ENCODE measurements at regions not wholly inside any gene's neighbourhood (a gene's known extent, or its start where the extent isn't known, plus 50 kb on each side); places are given as distances from the start of the nearest gene placed in this dataset.

DNA sequence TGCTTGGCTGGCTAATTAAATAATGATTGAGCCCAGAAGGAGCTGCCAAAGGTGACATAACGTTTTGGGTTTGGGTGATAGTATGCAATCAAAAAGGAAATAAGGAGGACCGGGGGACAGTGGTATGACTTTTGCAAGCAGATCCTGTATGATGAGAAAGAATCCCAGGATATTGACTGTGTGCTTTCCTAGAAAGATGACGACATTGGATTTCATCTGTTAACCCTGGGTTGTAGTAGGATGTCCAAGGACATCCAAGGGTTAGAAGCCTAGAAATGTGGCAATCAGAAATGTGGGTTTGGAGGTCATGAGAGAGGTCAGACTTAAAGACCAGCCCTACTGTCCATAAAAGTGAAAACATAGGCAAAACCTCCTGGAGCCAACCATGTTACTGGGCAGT, 50.3 kb upstream of the HMHB1 start:
- H3K36me3 ChIP-seq (ENCODE audit: control insufficient read depth in 1 of 2, insufficient read depth in 2 of 2, low read length in 1 of 2): no peaks in the 10 kb centered on the region
- ATAC-seq (ENCODE audit: low FRiP score) (no peak), DNase-seq (no peak)
- H3K9me3 ChIP-seq (ENCODE audit: control insufficient read depth, low read length): peaks cover 2% of the 10 kb centered on the region
- H3K27me3 ChIP-seq (ENCODE audit: control insufficient read depth in 1 of 2, insufficient read depth in 2 of 2, low read length in 1 of 2): no peaks in the 10 kb centered on the region
- no peaks in the 10 kb centered on the region for H3K4me1 ChIP-seq (ENCODE audit: control insufficient read depth in 1 of 2, insufficient read depth in 2 of 2, low read length in 2 of 2)
- 63 to 70% methylated on average over 3 of the region's 3 CpGs for WGBS, 2 donors
- no peak overlapping the region for H3K4me3 ChIP-seq (ENCODE audit: low read length in 2 of 2)
- intact Hi-C loops (cut with DNase I): no loop called here
- H3K27ac ChIP-seq (ENCODE audit: low read depth in 1 of 2, low read length in 2 of 2): no peak overlapping the region

- Histone ChIP-seq H3K36me3 (ENCODE audit: control insufficient read depth in 1 of 2, insufficient read depth in 2 of 2, low read length in 1 of 2) (no peaks in the 10 kb centered on the region), H3K4me1 (ENCODE audit: control insufficient read depth in 1 of 2, insufficient read depth in 2 of 2, low read length in 2 of 2) (no peaks in the 10 kb centered on the region), H3K27ac (ENCODE audit: low read depth in 1 of 2, low read length in 2 of 2) (no peak overlapping the region), H3K4me3 (ENCODE audit: low read length in 2 of 2) (no peak overlapping the region), H3K9me3 (ENCODE audit: control insufficient read depth, low read length) (peaks cover 2% of the 10 kb centered on the region), H3K27me3 (ENCODE audit: control insufficient read depth in 1 of 2, insufficient read depth in 2 of 2, low read length in 1 of 2) (no peaks in the 10 kb centered on the region)
- no peak for DNase-seq
- intact Hi-C loops (cut with DNase I): no loop called here
- 97 to 99% methylated on average over 1 of the region's 1 CpG for WGBS, 2 donors
- no peak for ATAC-seq (ENCODE audit: low FRiP score)
These were observed 51.2 kb upstream of the HMHB1 start for GRCh38 chr5:143760755-143761154.

DNA sequence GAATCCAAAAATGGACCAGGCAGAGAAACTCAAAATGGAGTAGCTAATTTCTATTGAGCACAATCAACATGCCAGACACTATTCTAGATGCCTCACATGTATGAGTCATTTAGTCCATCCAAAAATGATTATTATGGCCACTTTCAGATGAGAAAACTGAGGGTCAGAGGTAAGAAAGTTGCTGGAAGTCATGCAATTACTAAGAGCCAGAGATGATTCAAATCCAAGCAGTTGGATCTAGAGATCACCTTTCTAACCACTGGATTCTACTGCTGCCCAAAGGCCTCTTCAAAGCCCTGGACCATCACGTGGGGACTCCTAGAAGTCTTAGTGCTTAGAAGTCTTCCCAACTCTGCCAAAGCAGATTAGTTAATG, 51.8 kb upstream of the HMHB1 start:
- 92 to 95% methylated on average over 1 of the region's 1 CpG for WGBS, 2 donors
- Histone ChIP-seq H3K4me1 (ENCODE audit: control insufficient read depth in 1 of 2, insufficient read depth in 2 of 2, low read length in 2 of 2) (no peaks in the 10 kb centered on the region), H3K36me3 (ENCODE audit: control insufficient read depth in 1 of 2, insufficient read depth in 2 of 2, low read length in 1 of 2) (no peaks in the 10 kb centered on the region), H3K4me3 (ENCODE audit: low read length in 2 of 2) (no peak overlapping the region), H3K9me3 (ENCODE audit: control insufficient read depth, low read length) (peaks cover 2% of the 10 kb centered on the region), H3K27ac (ENCODE audit: low read depth in 1 of 2, low read length in 2 of 2) (no peak overlapping the region), H3K27me3 (ENCODE audit: control insufficient read depth in 1 of 2, insufficient read depth in 2 of 2, low read length in 1 of 2) (no peaks in the 10 kb centered on the region)
- DNase-seq: no peak
- ATAC-seq (ENCODE audit: low FRiP score): no peak
- intact Hi-C loops (cut with DNase I): no loop called here

GRCh38 chr5:143759396-143760130, 52.4 kb upstream of the HMHB1 start:
- Histone ChIP-seq H3K36me3 (ENCODE audit: control insufficient read depth in 1 of 2, insufficient read depth in 2 of 2, low read length in 1 of 2) (no peaks in the 10 kb centered on the region), H3K9me3 (ENCODE audit: control insufficient read depth, low read length) (peaks cover 2% of the 10 kb centered on the region), H3K4me1 (ENCODE audit: control insufficient read depth in 1 of 2, insufficient read depth in 2 of 2, low read length in 2 of 2) (no peaks in the 10 kb centered on the region), H3K27me3 (ENCODE audit: control insufficient read depth in 1 of 2, insufficient read depth in 2 of 2, low read length in 1 of 2) (no peaks in the 10 kb centered on the region), H3K4me3 (ENCODE audit: low read length in 2 of 2) (no peak overlapping the region), H3K27ac (ENCODE audit: low read depth in 1 of 2, low read length in 2 of 2) (no peak overlapping the region)
- DNase-seq (no peak), ATAC-seq (ENCODE audit: low FRiP score) (no peak)
- WGBS, 2 donors: 37 to 39% methylated on average over 1 of the region's 1 CpG
- intact Hi-C loops (cut with DNase I): no loop called here

DNA sequence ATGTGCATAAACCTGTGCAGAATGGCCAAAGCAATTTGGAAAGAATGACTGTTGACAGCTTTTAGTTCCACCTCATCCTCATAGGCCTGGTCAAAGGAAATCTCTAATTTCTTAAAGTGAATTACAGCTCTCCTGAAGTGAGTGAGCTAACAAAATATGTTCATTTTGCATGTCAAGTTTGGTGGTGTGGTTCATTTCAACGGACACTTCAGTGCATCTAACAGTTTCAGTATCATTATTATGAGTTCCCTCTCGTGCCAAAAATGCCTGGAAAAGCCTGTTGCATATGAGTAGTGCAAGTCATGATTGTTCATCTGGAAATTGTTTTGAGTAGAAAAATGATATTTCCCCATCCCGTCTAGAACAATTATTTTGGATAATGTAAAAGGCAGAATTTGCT, 53.2 kb upstream of the HMHB1 start:
- DNase-seq: no peak
- H3K27ac ChIP-seq (ENCODE audit: low read depth in 1 of 2, low read length in 2 of 2): no peak overlapping the region
- no peaks in the 10 kb centered on the region for H3K27me3 ChIP-seq (ENCODE audit: control insufficient read depth in 1 of 2, insufficient read depth in 2 of 2, low read length in 1 of 2)
- intact Hi-C loops (cut with DNase I): no loop called here
- no peak overlapping the region for H3K4me3 ChIP-seq (ENCODE audit: low read length in 2 of 2)
- ATAC-seq (ENCODE audit: low FRiP score): no peak
- H3K9me3 ChIP-seq (ENCODE audit: control insufficient read depth, low read length): peaks cover 2% of the 10 kb centered on the region
- no peaks in the 10 kb centered on the region for H3K36me3 ChIP-seq (ENCODE audit: control insufficient read depth in 1 of 2, insufficient read depth in 2 of 2, low read length in 1 of 2)
- 82 to 90% methylated on average over 3 of the region's 3 CpGs for WGBS, 2 donors
- H3K4me1 ChIP-seq (ENCODE audit: control insufficient read depth in 1 of 2, insufficient read depth in 2 of 2, low read length in 2 of 2): no peaks in the 10 kb centered on the region

GRCh38 chr5:143758015-143758414, 53.9 kb upstream of the HMHB1 start:
- DNase-seq: no peak
- Histone ChIP-seq H3K36me3 (ENCODE audit: control insufficient read depth in 1 of 2, insufficient read depth in 2 of 2, low read length in 1 of 2) (no peaks in the 10 kb centered on the region), H3K27ac (ENCODE audit: low read depth in 1 of 2, low read length in 2 of 2) (no peak overlapping the region), H3K4me3 (ENCODE audit: low read length in 2 of 2) (no peak overlapping the region), H3K9me3 (ENCODE audit: control insufficient read depth, low read length) (peaks cover 2% of the 10 kb centered on the region), H3K27me3 (ENCODE audit: control insufficient read depth in 1 of 2, insufficient read depth in 2 of 2, low read length in 1 of 2) (no peaks in the 10 kb centered on the region), H3K4me1 (ENCODE audit: control insufficient read depth in 1 of 2, insufficient read depth in 2 of 2, low read length in 2 of 2) (no peaks in the 10 kb centered on the region)
- 92 to 97% methylated on average over 2 of the region's 2 CpGs for WGBS, 2 donors
- no peak for ATAC-seq (ENCODE audit: low FRiP score)
- intact Hi-C loops (cut with DNase I): no loop called here

- DNase-seq (no peak), ATAC-seq (ENCODE audit: low FRiP score) (no peak)
- intact Hi-C loops (cut with DNase I): no loop called here
- no peaks in the 10 kb centered on the region for H3K4me1 ChIP-seq (ENCODE audit: control insufficient read depth in 1 of 2, insufficient read depth in 2 of 2, low read length in 2 of 2)
- H3K9me3 ChIP-seq (ENCODE audit: control insufficient read depth, low read length): no peaks in the 10 kb centered on the region
- no peaks in the 10 kb centered on the region for H3K36me3 ChIP-seq (ENCODE audit: control insufficient read depth in 1 of 2, insufficient read depth in 2 of 2, low read length in 1 of 2)
- H3K27ac ChIP-seq (ENCODE audit: low read depth in 1 of 2, low read length in 2 of 2): no peak overlapping the region
- no peak overlapping the region for H3K4me3 ChIP-seq (ENCODE audit: low read length in 2 of 2)
- no peaks in the 10 kb centered on the region for H3K27me3 ChIP-seq (ENCODE audit: control insufficient read depth in 1 of 2, insufficient read depth in 2 of 2, low read length in 1 of 2)
- WGBS, 2 donors: 79 to 87% methylated on average over 2 of the region's 2 CpGs
These were observed 54.8 kb upstream of the HMHB1 start for GRCh38 chr5:143757116-143757515.

DNA sequence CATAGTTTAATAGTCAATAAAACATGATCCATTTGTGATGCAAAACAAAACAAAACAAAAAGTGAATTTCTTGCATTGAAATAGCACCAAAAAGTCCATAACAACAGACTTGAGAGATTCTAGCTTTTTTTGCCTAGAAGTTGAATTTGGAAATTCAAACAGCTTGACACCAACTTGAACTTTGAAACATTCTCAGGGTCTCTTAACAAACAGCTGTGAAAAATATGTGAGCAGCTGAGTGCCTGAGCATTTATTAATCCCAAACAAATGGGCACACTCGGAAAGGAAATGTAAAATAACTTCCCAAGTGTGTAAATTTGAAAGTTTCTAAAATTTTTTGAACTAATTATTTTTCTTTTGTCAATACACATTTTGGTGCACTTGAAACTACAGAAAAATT, 56.0 kb upstream of the HMHB1 start:
- intact Hi-C loops (cut with DNase I): no loop called here
- Histone ChIP-seq H3K4me1 (ENCODE audit: control insufficient read depth in 1 of 2, insufficient read depth in 2 of 2, low read length in 2 of 2) (no peaks in the 10 kb centered on the region), H3K9me3 (ENCODE audit: control insufficient read depth, low read length) (no peaks in the 10 kb centered on the region), H3K27ac (ENCODE audit: low read depth in 1 of 2, low read length in 2 of 2) (no peak overlapping the region), H3K27me3 (ENCODE audit: control insufficient read depth in 1 of 2, insufficient read depth in 2 of 2, low read length in 1 of 2) (no peaks in the 10 kb centered on the region), H3K4me3 (ENCODE audit: low read length in 2 of 2) (no peak overlapping the region), H3K36me3 (ENCODE audit: control insufficient read depth in 1 of 2, insufficient read depth in 2 of 2, low read length in 1 of 2) (no peaks in the 10 kb centered on the region)
- ATAC-seq (ENCODE audit: low FRiP score): no peak
- DNase-seq: no peak
- 65 to 73% methylated on average over 1 of the region's 1 CpG for WGBS, 2 donors

GRCh38 chr5:143752165-143752850, 59.7 kb upstream of the HMHB1 start:
- Histone ChIP-seq H3K27me3 (ENCODE audit: control insufficient read depth in 1 of 2, insufficient read depth in 2 of 2, low read length in 1 of 2) (no peaks in the 10 kb centered on the region), H3K4me3 (ENCODE audit: low read length in 2 of 2) (no peak overlapping the region), H3K4me1 (ENCODE audit: control insufficient read depth in 1 of 2, insufficient read depth in 2 of 2, low read length in 2 of 2) (no peaks in the 10 kb centered on the region), H3K27ac (ENCODE audit: low read depth in 1 of 2, low read length in 2 of 2) (no peak overlapping the region), H3K36me3 (ENCODE audit: control insufficient read depth in 1 of 2, insufficient read depth in 2 of 2, low read length in 1 of 2) (no peaks in the 10 kb centered on the region), H3K9me3 (ENCODE audit: control insufficient read depth, low read length) (no peaks in the 10 kb centered on the region)
- intact Hi-C loops (cut with DNase I): no loop called here
- WGBS, 2 donors: 96 to 97% methylated on average over 9 of the region's 9 CpGs
- no peak for DNase-seq
- no peak for ATAC-seq (ENCODE audit: low FRiP score)

All from aorta (tissue), 5 donors.